Right lobe of liver (tissue), 4 donors: ENCODE measurements at regions not wholly inside any gene's neighbourhood (a gene's known extent, or its start where the extent isn't known, plus 50 kb on each side); places are given as distances from the start of the nearest gene placed in this dataset.

Experiments
- CTCF ChIP-seq, 4 donors: fragments of 200-600 bp in 3 of 4; fragments of 450-650 bp in 1 of 4; IDR thresholded peaks; one replicate each; pipeline versions ENCODE4 v1.5.1 to v1.8.0; 2016 to 2022; ENCODE audit warnings: antibody characterized with exemption in 4 of 4, mild to moderate bottlenecking in 2 of 4
- POLR2A ChIP-seq: fragments of 450-650 bp; IDR thresholded peaks from one replicate; pipeline ENCODE4 v1.6.1; 2017; ENCODE audit warnings: antibody characterized with exemption, mild to moderate bottlenecking
- donor health status: DM: no; HTN: no; CAD: no.
- donor health status: DM: no; HTN: no; CAD: no.
- donor health status: DM: no; HTN: yes; CAD: no.

- TF ChIP-seq CTCF (IDR thresholded peaks at IDR 0.05) (no peak), POLR2A (no peak)
These were observed 51.4 kb upstream of the ANO1 start for GRCh38 chr11:70026726-70027125.
